Vagina (tissue), 2 donors: ENCODE measurements at regions not wholly inside any gene's neighbourhood (a gene's known extent, or its start where the extent isn't known, plus 50 kb on each side); places are given as distances from the start of the nearest gene placed in this dataset.

Experiments used
- DNase-seq, 2 donors: peaks; one replicate each; pipeline ENCODE4 v3.0.0-alpha.2; 2017; ENCODE audit errors: extremely low spot score in 2 of 2
- H3K27ac ChIP-seq: fragments of 200-600 bp; sonication (generic); one replicate; pipeline ENCODE4 v1.5.1; 2019
- H3K27me3 ChIP-seq: fragments of 200-600 bp; sonication (generic); one replicate; pipeline ENCODE4 v1.5.1; 2019
- H3K36me3 ChIP-seq, 2 donors: fragments of 200-600 bp; sonication (generic); one replicate each; pipeline ENCODE4 v1.5.1; 2017 to 2019
- H3K4me1 ChIP-seq: fragments of 200-600 bp; sonication (generic); one replicate; pipeline ENCODE4 v1.5.1; 2019
- H3K4me3 ChIP-seq, 2 donors: fragments of 200-600 bp; sonication (generic); 1 replicate in 1 of 2; 2 replicates in 1 of 2; pipeline ENCODE4 v1.5.1; 2016 to 2019
- H3K9me3 ChIP-seq: fragments of 200-600 bp; sonication (generic); one replicate; pipeline ENCODE4 v1.5.1; 2019
- CTCF ChIP-seq, 3 experiments: fragments of 450-650 bp in 2 of 3; fragments of 200-600 bp in 1 of 3; sonication (generic) in 1 of 3; IDR thresholded peaks; one replicate each; pipeline ENCODE4 v1.5.1; 2017 to 2019; ENCODE audit warnings: antibody characterized with exemption in 3 of 3, mild to moderate bottlenecking in 2 of 3, moderate library complexity in 2 of 3
- POLR2A ChIP-seq, 2 donors: fragments of 450-650 bp; IDR thresholded peaks; one replicate each; pipeline ENCODE4 v1.6.1; 2017; ENCODE audit warnings: antibody characterized with exemption in 2 of 2, mild to moderate bottlenecking in 2 of 2, moderate library complexity in 2 of 2
- POLR2AphosphoS5 ChIP-seq, 2 donors: sonication (generic); formaldehyde crosslinking; IDR thresholded peaks; one replicate each; pipeline ENCODE4 v1.9.0; 2017; ENCODE audit warnings: antibody characterized with exemption in 2 of 2, mild to moderate bottlenecking in 2 of 2, low read depth in 1 of 2; ENCODE audit not compliant: insufficient read depth in 1 of 2
- intact Hi-C: fragments of 100-400 bp; cut with DNase I; formaldehyde crosslinking; loops from one replicate; pipeline ENCODE4 v1.15.1; 2023

DNA sequence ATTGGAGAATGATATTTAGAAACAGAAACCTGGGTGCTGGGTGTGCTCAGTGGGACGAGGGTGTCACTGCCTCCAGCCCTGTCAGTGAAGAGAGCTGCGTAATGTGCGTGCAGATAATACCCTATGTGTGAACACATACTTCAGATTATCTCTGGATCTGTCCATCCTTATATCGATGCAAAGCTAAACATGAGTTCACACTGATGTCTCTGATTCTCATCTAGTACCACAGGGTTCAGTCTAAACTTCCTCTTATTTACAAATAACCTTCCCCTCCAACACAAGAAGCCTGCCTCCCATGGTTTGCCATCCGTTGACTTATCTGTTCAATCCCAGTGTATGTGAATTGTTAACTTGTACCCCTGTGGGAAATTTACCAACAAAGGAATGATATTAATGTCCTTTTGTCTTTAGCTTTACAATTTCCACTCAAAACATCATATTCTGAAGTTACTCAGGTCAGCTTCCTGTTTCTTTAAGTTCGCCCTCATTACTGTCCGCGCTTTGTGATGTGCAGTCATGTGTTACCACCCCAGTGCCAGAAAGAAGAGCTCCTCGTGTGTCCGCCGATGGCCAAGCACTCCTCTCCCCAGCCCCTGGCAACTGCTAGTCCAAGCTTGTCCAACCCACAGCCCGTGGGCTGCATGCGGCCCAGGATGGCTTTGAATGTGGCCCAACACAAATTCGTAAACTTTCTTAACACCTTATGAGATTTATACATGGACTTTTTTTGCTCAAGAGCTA lies 108.2 kb downstream of the RTP5 start:
- H3K4me1 ChIP-seq: no peaks in the 10 kb centered on the region
- intact Hi-C loops: no loop called here
- H3K4me3 ChIP-seq: no peak overlapping the region
- no peak overlapping the region for H3K27ac ChIP-seq
- no peaks in the 10 kb centered on the region for H3K27me3 ChIP-seq
- DNase-seq: no peak
- no peaks in the 10 kb centered on the region for H3K36me3 ChIP-seq
- TF ChIP-seq POLR2A (IDR thresholded peaks at IDR 0.05) (no peak), POLR2AphosphoS5 (IDR thresholded peaks at IDR 0.05; ENCODE audit: insufficient read depth in 1 of 2, low read depth in 1 of 2) (no peak), CTCF (IDR thresholded peaks at IDR 0.05) (no peak)
- H3K9me3 ChIP-seq: no peaks in the 10 kb centered on the region

GRCh38 chr2:241978670-241979069 lies 109.1 kb downstream of the RTP5 start:
- H3K27ac ChIP-seq: no peak overlapping the region
- H3K9me3 ChIP-seq: no peaks in the 10 kb centered on the region
- TF ChIP-seq POLR2AphosphoS5 (IDR thresholded peaks at IDR 0.05; ENCODE audit: insufficient read depth in 1 of 2, low read depth in 1 of 2) (no peak), POLR2A (IDR thresholded peaks at IDR 0.05) (no peak), CTCF (IDR thresholded peaks at IDR 0.05) (no peak)
- no peaks in the 10 kb centered on the region for H3K27me3 ChIP-seq
- no peaks in the 10 kb centered on the region for H3K4me1 ChIP-seq
- no peak for DNase-seq
- H3K4me3 ChIP-seq: no peak overlapping the region
- no peaks in the 10 kb centered on the region for H3K36me3 ChIP-seq
- intact Hi-C loops: no loop called here

GRCh38 chr2:241980193-241980592 lies 110.7 kb downstream of the RTP5 start:
- intact Hi-C loops: no loop called here
- Histone ChIP-seq H3K36me3 (no peaks in the 10 kb centered on the region), H3K4me3 (no peak overlapping the region), H3K9me3 (no peaks in the 10 kb centered on the region), H3K27ac (no peak overlapping the region), H3K4me1 (no peaks in the 10 kb centered on the region), H3K27me3 (no peaks in the 10 kb centered on the region)
- TF ChIP-seq CTCF (IDR thresholded peaks at IDR 0.05) (no peak), POLR2AphosphoS5 (IDR thresholded peaks at IDR 0.05; ENCODE audit: insufficient read depth in 1 of 2, low read depth in 1 of 2) (no peak), POLR2A (IDR thresholded peaks at IDR 0.05) (no peak)
- no peak for DNase-seq

DNA sequence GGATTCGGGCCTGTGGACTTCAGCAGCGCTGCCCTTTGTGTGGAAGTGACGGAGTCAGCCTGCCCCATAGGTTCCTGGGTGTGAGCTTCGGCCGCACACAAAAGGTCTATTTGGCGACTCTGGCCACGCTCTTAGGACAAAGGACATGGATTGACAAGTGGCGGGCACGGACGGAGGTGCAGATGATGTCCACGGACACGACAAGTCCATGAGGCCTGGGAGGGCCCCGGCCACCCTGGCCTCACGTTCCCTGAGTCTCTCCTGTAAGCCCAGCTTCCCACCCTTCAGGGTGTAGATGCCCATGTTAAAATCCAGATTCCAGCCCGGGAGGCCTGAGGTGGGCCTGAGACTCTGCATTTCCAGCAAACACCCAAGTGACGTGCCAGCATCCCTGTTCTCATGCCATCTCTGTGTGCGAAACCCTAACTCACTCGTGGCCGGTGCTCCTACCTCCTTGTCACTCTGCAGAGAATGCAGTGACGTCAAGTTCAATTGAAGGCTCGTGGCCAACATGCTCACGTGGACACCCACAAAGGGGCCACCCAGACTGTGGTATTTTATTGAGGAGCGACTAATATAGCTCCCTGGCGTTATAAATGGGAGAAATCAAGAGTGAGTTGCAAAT lies 111.7 kb downstream of the RTP5 start:
- no peak for DNase-seq
- Histone ChIP-seq H3K9me3 (no peaks in the 10 kb centered on the region), H3K27ac (no peak overlapping the region), H3K4me1 (no peaks in the 10 kb centered on the region), H3K27me3 (no peaks in the 10 kb centered on the region), H3K4me3 (no peak overlapping the region), H3K36me3 (no peaks in the 10 kb centered on the region)
- TF ChIP-seq CTCF (IDR thresholded peaks at IDR 0.05) (no peak), POLR2AphosphoS5 (IDR thresholded peaks at IDR 0.05; ENCODE audit: insufficient read depth in 1 of 2, low read depth in 1 of 2) (no peak), POLR2A (IDR thresholded peaks at IDR 0.05) (no peak)
- intact Hi-C loops: no loop called here
